Loucy (cell line): ENCODE measurements at regions not wholly inside any gene's neighbourhood (a gene's known extent, or its start where the extent isn't known, plus 50 kb on each side); places are given as distances from the start of the nearest gene placed in this dataset.

Experiments
- H2AFZ ChIP-seq: fragments of 200-600 bp; sonication (generic); 2 replicates; pipeline ENCODE4 v1.6.0; 2016; ENCODE audit warnings: antibody characterized with exemption, mild to moderate bottlenecking, low read length, moderate library complexity
- H3F3A ChIP-seq: fragments of 200-600 bp; 2 replicates; pipeline ENCODE4 v1.6.0; 2016; ENCODE audit warnings: antibody characterized with exemption, low read depth, mild to moderate bottlenecking
- H3K27me3 ChIP-seq: fragments of 200-600 bp; sonication (generic); 2 replicates; pipeline ENCODE4 v1.6.1; 2014; ENCODE audit warnings: low read length, mild to moderate bottlenecking; ENCODE audit not compliant: insufficient read depth, poor library complexity, severe bottlenecking
- H3K36me3 ChIP-seq: fragments of 200-600 bp; sonication (generic); 2 replicates; pipeline ENCODE4 v1.6.1; 2016; ENCODE audit warnings: low read length; ENCODE audit not compliant: insufficient read depth
- H3K4me1 ChIP-seq: fragments of 200-600 bp; sonication (generic); 2 replicates; pipeline ENCODE4 v1.5.1; 2014; ENCODE audit warnings: low read length, mild to moderate bottlenecking; ENCODE audit not compliant: insufficient read depth, poor library complexity, severe bottlenecking
- H3K4me2 ChIP-seq: fragments of 200-600 bp; sonication (generic); 2 replicates; pipeline ENCODE4 v1.6.0; 2014; ENCODE audit warnings: antibody characterized with exemption, low read length, low read depth, mild to moderate bottlenecking; ENCODE audit not compliant: poor library complexity, severe bottlenecking
- H3K4me3 ChIP-seq: fragments of 200-600 bp; sonication (generic); 2 replicates; pipeline ENCODE4 v1.5.1; 2014; ENCODE audit warnings: low read length, mild to moderate bottlenecking, mixed read lengths; ENCODE audit not compliant: poor library complexity, severe bottlenecking
- H3K79me2 ChIP-seq: fragments of 200-600 bp; sonication (generic); 2 replicates; pipeline ENCODE4 v1.6.1; 2014; ENCODE audit warnings: low read length; ENCODE audit not compliant: insufficient read depth
- H3K9ac ChIP-seq: fragments of 200-600 bp; sonication (generic); 2 replicates; pipeline ENCODE4 v1.6.0; 2014; ENCODE audit warnings: mild to moderate bottlenecking, low read depth, low read length, moderate library complexity; ENCODE audit not compliant: poor library complexity, severe bottlenecking
- H3K9me2 ChIP-seq: fragments of 200-600 bp; sonication (generic); replicated peaks from 2 replicates; pipeline ENCODE4 v1.6.1; 2016; ENCODE audit warnings: low read depth, low read length, mixed read lengths
- H3K9me3 ChIP-seq: fragments of 200-600 bp; sonication (generic); 2 replicates; pipeline ENCODE4 v1.6.1; 2014; ENCODE audit warnings: mild to moderate bottlenecking, antibody characterized with exemption, low read length, low read depth; ENCODE audit not compliant: insufficient read depth
- H4K20me1 ChIP-seq: fragments of 200-600 bp; sonication (generic); 2 replicates; pipeline ENCODE4 v1.6.0; 2014; ENCODE audit warnings: antibody characterized with exemption, low read length, mild to moderate bottlenecking; ENCODE audit not compliant: insufficient read depth, poor library complexity, severe bottlenecking
- CTCF ChIP-seq: fragments of 200-600 bp; sonication (generic); conservative IDR thresholded peaks from 2 replicates; pipeline ENCODE4 v1.5.1; 2014; ENCODE audit warnings: mild to moderate bottlenecking, antibody characterized with exemption, low read length
- EZH2phosphoT487 ChIP-seq: fragments of 200-600 bp; IDR thresholded peaks from 2 replicates; pipeline ENCODE4 v1.6.1; 2018; ENCODE audit warnings: antibody characterized with exemption, mild to moderate bottlenecking, moderate library complexity, borderline replicate concordance

GRCh38 chr11:69573761-69574607 is 67.0 kb upstream of the CCND1 start:
- TF ChIP-seq EZH2phosphoT487 (no peak), CTCF (no peak)
- H3K79me2 ChIP-seq, result no peaks in the 10 kb centered on the region
- H3K9me2 ChIP-seq, result no peaks in the 10 kb centered on the region
- no peaks in the 10 kb centered on the region for H4K20me1 ChIP-seq
- no peak overlapping the region for H3K4me2 ChIP-seq
- no peaks in the 10 kb centered on the region for H3K4me1 ChIP-seq
- H3K9ac ChIP-seq, result no peak overlapping the region
- H3K4me3 ChIP-seq, result no peak overlapping the region
- H3K9me3 ChIP-seq, result no peaks in the 10 kb centered on the region
- H3F3A ChIP-seq, result no peaks in the 10 kb centered on the region
- no peaks in the 10 kb centered on the region for H3K27me3 ChIP-seq
- H2AFZ ChIP-seq, result no peak overlapping the region
- H3K36me3 ChIP-seq, result no peaks in the 10 kb centered on the region

- Histone ChIP-seq H3K27me3 (no peaks in the 10 kb centered on the region), H3K79me2 (no peaks in the 10 kb centered on the region), H3K9me2 (no peaks in the 10 kb centered on the region), H3K4me3 (no peak overlapping the region), H3K9ac (no peak overlapping the region), H3K4me1 (no peaks in the 10 kb centered on the region), H4K20me1 (no peaks in the 10 kb centered on the region), H2AFZ (no peak overlapping the region), H3K9me3 (no peaks in the 10 kb centered on the region), H3K36me3 (no peaks in the 10 kb centered on the region), H3K4me2 (no peak overlapping the region), H3F3A (no peaks in the 10 kb centered on the region)
- TF ChIP-seq CTCF (no peak), EZH2phosphoT487 (no peak)
Observed at GRCh38 chr11:69574608-69575255, 66.2 kb upstream of the CCND1 start.

DNA sequence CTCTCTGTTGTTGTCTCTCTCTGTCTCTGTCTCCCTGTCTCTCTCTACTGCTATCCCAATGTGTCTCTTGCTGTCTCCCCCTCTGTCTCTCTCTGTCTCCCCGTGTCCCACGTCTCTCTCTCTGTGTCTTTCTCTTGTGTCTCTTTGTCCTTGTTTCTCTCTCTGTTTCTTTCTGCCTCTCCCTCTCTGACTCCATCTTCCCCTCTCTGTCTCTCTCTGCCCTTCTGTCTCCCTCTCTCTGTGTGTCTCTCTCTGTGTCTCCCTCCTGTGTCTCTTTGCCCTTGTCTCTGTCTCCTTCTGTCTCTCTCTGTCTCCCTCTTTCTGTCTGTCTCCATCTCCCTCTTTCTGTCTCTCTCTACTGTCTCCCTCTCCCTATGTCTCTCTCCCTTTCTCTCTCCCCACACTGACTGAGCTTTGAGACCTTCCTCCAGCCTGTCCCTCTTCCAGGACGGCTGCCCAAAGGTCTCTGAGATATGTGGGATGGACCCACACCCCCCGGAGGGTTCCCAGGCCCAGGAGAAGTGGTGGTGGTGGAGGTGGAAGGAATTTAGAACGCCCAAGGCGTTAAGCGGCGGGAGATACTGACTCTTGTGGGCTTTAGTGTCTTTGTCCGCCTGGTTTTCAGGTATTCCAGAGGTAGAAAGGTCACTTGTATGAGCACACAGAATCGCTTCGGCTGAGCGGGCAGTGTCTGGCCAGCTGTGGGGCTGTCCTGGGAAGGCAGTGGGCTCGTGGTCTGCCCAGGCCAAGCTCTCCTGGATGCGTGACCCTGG is 65.5 kb upstream of the CCND1 start:
- no peaks in the 10 kb centered on the region for H3K36me3 ChIP-seq
- H2AFZ ChIP-seq, result no peak overlapping the region
- no peak overlapping the region for H3K9ac ChIP-seq
- TF ChIP-seq EZH2phosphoT487 (no peak), CTCF (no peak)
- no peaks in the 10 kb centered on the region for H3F3A ChIP-seq
- no peaks in the 10 kb centered on the region for H3K9me2 ChIP-seq
- no peak overlapping the region for H3K4me3 ChIP-seq
- H4K20me1 ChIP-seq, result no peaks in the 10 kb centered on the region
- no peaks in the 10 kb centered on the region for H3K9me3 ChIP-seq
- no peak overlapping the region for H3K4me2 ChIP-seq
- no peaks in the 10 kb centered on the region for H3K27me3 ChIP-seq
- no peaks in the 10 kb centered on the region for H3K79me2 ChIP-seq
- H3K4me1 ChIP-seq, result no peaks in the 10 kb centered on the region
